ENCODE measurements at regions not wholly inside any gene's neighbourhood (a gene's known extent, or its start where the extent isn't known, plus 50 kb on each side); places are given as distances from the start of the nearest gene placed in this dataset.

GRCh38 chrX:42443267-42443666 lies 334.7 kb downstream of the PPP1R2C start:
- Histone ChIP-seq H3K27me3 (no peaks in the 10 kb centered on the region), H3K9me3 (no peaks in the 10 kb centered on the region), H3K36me3 (replicated peaks in 1 of 2; ENCODE audit: insufficient read depth in 1 of 2, low read depth in 2 of 2) (no peaks in the 10 kb centered on the region), H3K27ac (no peak overlapping the region), H3K4me3 (no peak overlapping the region), H3K4me1 (no peaks in the 10 kb centered on the region)
- DNase-seq: no peak
- TF ChIP-seq POLR2A (IDR thresholded peaks at IDR 0.05) (no peak), CTCF (IDR thresholded peaks at IDR 0.05) (no peak)
- intact Hi-C loops (cut with DNase I): no loop called here
- ATAC-seq: no peak
- 38% methylated on average over 1 of the region's 1 CpG; no CpG with 5 or more reads in 1 of the 2 donors for WGBS, 2 donors

GRCh38 chrX:42442745-42443144 lies 335.2 kb downstream of the PPP1R2C start:
- Histone ChIP-seq H3K27ac (no peak overlapping the region), H3K36me3 (replicated peaks in 1 of 2; ENCODE audit: insufficient read depth in 1 of 2, low read depth in 2 of 2) (no peaks in the 10 kb centered on the region), H3K9me3 (no peaks in the 10 kb centered on the region), H3K4me3 (no peak overlapping the region), H3K27me3 (no peaks in the 10 kb centered on the region), H3K4me1 (no peaks in the 10 kb centered on the region)
- DNase-seq (no peak), ATAC-seq (no peak)
- intact Hi-C loops (cut with DNase I): no loop called here
- TF ChIP-seq POLR2A (IDR thresholded peaks at IDR 0.05): no peak
- no peak for TF ChIP-seq CTCF (IDR thresholded peaks at IDR 0.05)

- DNase-seq: no peak
These were observed 340.8 kb downstream of the PPP1R2C start for GRCh38 chrX:42437211-42437610.

GRCh38 chrX:42434458-42435166 lies 343.4 kb downstream of the PPP1R2C start:
- WGBS, 2 donors: 85 to 96% methylated on average over 2 to 3 of the region's 4 CpGs
- TF ChIP-seq POLR2A (IDR thresholded peaks at IDR 0.05) (no peak), CTCF (IDR thresholded peaks at IDR 0.05) (no peak)
- H3K4me1 ChIP-seq: no peaks in the 10 kb centered on the region
- H3K36me3 ChIP-seq (replicated peaks in 1 of 2; ENCODE audit: insufficient read depth in 1 of 2, low read depth in 2 of 2): no peaks in the 10 kb centered on the region
- ATAC-seq (no peak), DNase-seq (no peak)
- intact Hi-C loops (cut with DNase I): no loop called here
- no peak overlapping the region for H3K4me3 ChIP-seq
- no peaks in the 10 kb centered on the region for H3K27me3 ChIP-seq
- no peak overlapping the region for H3K27ac ChIP-seq
- no peaks in the 10 kb centered on the region for H3K9me3 ChIP-seq

More at GRCh38 chrX:42437211-42437610, 340.8 kb downstream of the PPP1R2C start:
- Histone ChIP-seq H3K4me3 (no peak overlapping the region), H3K27me3 (no peaks in the 10 kb centered on the region), H3K4me1 (no peaks in the 10 kb centered on the region), H3K27ac (no peak overlapping the region), H3K9me3 (no peaks in the 10 kb centered on the region), H3K36me3 (replicated peaks in 1 of 2; ENCODE audit: insufficient read depth in 1 of 2, low read depth in 2 of 2) (no peaks in the 10 kb centered on the region)
- no peak for ATAC-seq
- WGBS, 2 donors: 20 to 47% methylated on average over 1 of the region's 1 CpG
- TF ChIP-seq CTCF (IDR thresholded peaks at IDR 0.05) (no peak), POLR2A (IDR thresholded peaks at IDR 0.05) (no peak)
- intact Hi-C loops (cut with DNase I): no loop called here

- ATAC-seq: no peak
- intact Hi-C loops (cut with DNase I): no loop called here
These were observed 345.4 kb downstream of the PPP1R2C start for GRCh38 chrX:42432552-42432951.

More at GRCh38 chrX:42432552-42432951, 345.4 kb downstream of the PPP1R2C start:
- 79 to 90% methylated on average over 2 of the region's 2 CpGs for WGBS, 2 donors
- Histone ChIP-seq H3K27me3 (no peaks in the 10 kb centered on the region), H3K9me3 (no peaks in the 10 kb centered on the region), H3K4me1 (no peaks in the 10 kb centered on the region), H3K4me3 (no peak overlapping the region), H3K36me3 (replicated peaks in 1 of 2; ENCODE audit: insufficient read depth in 1 of 2, low read depth in 2 of 2) (no peaks in the 10 kb centered on the region), H3K27ac (no peak overlapping the region)
- no peak for TF ChIP-seq CTCF (IDR thresholded peaks at IDR 0.05)
- no peak for TF ChIP-seq POLR2A (IDR thresholded peaks at IDR 0.05)
- no peak for DNase-seq

Data from body of pancreas (tissue), 4 donors.